AG09319 (cell line): ENCODE measurements at regions not wholly inside any gene's neighbourhood (a gene's known extent, or its start where the extent isn't known, plus 50 kb on each side); places are given as distances from the start of the nearest gene placed in this dataset.

Experiments
- DNase-seq: peaks from one replicate; pipeline ENCODE4 v3.0.0-alpha.2; 2010; ENCODE audit warnings: low read depth; ENCODE audit errors: extremely low read depth
- CTCF ChIP-seq: IDR thresholded peaks from 2 replicates; pipeline ENCODE4 v1.5.1; 2011; ENCODE audit warnings: low read depth, mild to moderate bottlenecking, inconsistent platforms, low read length, moderate library complexity

- TF ChIP-seq CTCF = no peak
- DNase-seq = no peak
Measured at GRCh38 chr3:72217570-72217969, 432.6 kb upstream of the PROK2 start.

DNA sequence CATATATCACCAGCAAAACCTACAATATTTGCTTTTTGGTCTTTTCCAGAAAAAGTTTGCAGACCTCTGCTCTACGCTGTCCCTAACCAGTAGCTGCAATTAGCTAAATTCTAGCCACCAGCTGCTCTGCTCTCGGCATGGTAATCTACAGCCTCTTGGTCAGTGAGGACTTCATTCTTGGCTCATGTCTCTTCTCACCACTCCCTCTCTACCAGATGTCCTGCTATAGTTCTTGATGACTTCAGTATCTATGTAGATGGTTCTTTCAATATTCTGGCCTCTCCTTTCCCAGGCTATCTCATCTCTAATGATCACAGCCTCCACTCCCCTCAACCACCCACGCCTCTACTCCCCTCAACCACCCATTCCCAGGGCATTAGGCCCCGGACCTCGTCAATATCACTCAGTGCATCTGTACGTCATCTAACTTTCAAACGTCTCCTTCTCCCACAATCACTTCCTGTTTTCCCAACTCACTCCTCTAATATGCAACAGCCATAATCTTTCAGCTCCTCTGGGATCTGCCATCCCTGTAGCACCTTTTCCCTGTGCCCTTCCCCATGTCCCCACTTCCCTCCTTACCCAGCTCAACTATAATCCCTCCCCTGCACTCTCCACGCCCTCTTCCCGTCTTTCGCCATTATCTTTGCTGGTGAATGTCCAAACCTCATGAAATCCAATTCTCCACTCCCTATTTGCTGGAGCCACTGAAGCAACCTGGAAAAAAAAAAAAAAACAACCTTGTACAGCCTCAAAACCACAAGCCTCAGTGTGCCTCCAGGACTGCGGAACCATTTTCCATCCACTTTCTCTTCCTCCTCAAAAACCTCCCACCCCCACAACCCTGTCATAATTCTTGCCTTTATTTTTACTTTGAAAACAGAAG, 429.4 kb upstream of the PROK2 start:
- no peak for DNase-seq
- TF ChIP-seq CTCF = no peak

GRCh38 chr3:72213296-72214065, 428.5 kb upstream of the PROK2 start:
- no peak for TF ChIP-seq CTCF
- no peak for DNase-seq

- no peak for DNase-seq
Measured at GRCh38 chr3:72212396-72212795, 427.4 kb upstream of the PROK2 start.

DNA sequence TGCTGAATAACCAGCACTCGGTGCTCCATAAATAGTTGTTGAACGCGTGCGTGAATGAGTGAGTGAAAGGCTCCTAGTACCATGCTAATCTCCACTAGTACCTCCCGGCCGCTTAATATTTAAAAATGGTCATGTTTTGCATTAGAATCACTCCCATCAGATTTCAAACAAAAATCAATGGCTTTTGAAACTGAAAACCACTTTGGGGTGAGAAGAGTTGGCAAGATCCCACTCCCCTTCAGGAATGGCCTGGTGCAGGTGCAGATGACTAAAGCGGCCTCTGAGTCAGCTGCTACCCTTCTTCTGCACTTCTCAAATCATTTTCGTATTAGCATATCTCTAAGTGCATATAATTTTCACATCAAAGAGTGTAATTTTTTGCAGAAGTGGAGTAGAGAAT, 425.3 kb upstream of the PROK2 start:
- no peak for DNase-seq
- no peak for TF ChIP-seq CTCF

More at GRCh38 chr3:72212396-72212795, 427.4 kb upstream of the PROK2 start:
- TF ChIP-seq CTCF = no peak

DNA sequence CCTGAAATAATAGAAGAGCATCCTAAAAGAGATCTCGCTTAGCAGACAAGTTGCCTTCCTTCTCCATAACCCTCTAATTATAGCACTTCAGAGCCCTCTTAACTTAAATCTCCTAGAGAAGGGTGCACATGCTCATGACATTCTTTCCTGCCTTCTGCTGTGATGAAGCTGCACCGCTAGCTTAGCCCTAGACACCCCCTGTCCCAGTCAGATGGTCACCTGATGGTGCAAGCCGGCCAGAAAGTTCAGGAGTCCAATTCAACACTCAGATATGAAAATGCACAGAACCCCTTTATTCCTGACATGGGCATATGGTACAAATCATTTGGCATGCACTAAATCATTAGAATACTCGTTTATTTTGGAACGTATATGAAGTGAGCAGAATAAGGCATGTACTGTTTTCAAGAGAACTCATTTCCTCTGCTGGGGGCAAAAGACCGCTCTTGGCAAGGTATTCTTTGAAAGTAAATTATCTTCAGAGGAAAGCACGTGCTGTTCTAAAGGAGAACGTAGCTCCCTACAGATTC, 420.4 kb upstream of the PROK2 start:
- TF ChIP-seq CTCF = no peak
- DNase-seq = no peak

DNA sequence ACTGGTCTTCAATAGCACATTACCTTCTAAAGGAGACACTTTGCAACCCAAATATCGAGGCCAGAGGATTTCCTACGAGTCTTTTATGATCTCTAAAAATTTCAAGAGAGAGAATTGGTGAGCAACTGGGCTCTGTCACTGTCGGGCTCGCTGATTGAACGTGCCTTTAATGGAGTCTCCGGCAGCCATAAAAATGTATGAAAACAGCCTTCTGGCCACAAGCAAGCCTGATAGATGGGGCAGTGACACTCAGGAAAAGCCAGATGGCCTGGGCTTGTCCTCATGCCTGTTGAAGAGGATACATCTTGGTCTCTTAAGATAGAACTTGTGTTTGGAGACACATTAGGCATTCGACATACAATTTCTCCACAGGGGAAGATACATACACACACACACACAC, 419.5 kb upstream of the PROK2 start:
- no peak for TF ChIP-seq CTCF
- DNase-seq = no peak
